Osteoblast (primary cell): ENCODE measurements at regions not wholly inside any gene's neighbourhood (a gene's known extent, or its start where the extent isn't known, plus 50 kb on each side); places are given as distances from the start of the nearest gene placed in this dataset.
"Not testable (repeated sequence)": the region's sequence is repeated elsewhere in the genome, so short reads cannot be mapped to it uniquely, and the experiment has no call there.

Source experiments
- DNase-seq: peaks from one replicate; pipeline ENCODE4 v3.0.0; 2011; ENCODE audit warnings: low spot score, mixed read lengths; ENCODE audit not compliant: insufficient read length; ENCODE audit errors: missing footprints
- H2AFZ ChIP-seq: 2 replicates; pipeline ENCODE4 v1.6.0; 2011; ENCODE audit warnings: mild to moderate bottlenecking, low read length
- H3K27ac ChIP-seq: 2 replicates; pipeline ENCODE4 v1.5.1; 2011; ENCODE audit warnings: mild to moderate bottlenecking, low read depth, low read length, moderate library complexity
- H3K27me3 ChIP-seq: 2 replicates; pipeline ENCODE4 v1.6.0; 2012; ENCODE audit warnings: mild to moderate bottlenecking, control low read depth, inconsistent platforms, low read length, moderate library complexity; ENCODE audit not compliant: insufficient read depth
- H3K36me3 ChIP-seq: 2 replicates; pipeline ENCODE4 v1.5.1; 2011; ENCODE audit warnings: mild to moderate bottlenecking, low read length, control low read depth, moderate library complexity; ENCODE audit not compliant: insufficient read depth
- H3K4me1 ChIP-seq: 2 replicates; pipeline ENCODE4 v1.5.1; 2011; ENCODE audit warnings: mild to moderate bottlenecking, low read length, control low read depth, moderate library complexity; ENCODE audit not compliant: insufficient read depth
- H3K4me2 ChIP-seq: 2 replicates; pipeline ENCODE4 v1.6.0; 2011; ENCODE audit warnings: mild to moderate bottlenecking, low read length; ENCODE audit not compliant: insufficient read depth
- H3K4me3 ChIP-seq: fragments of 200-600 bp; sonication (generic); 3 replicates; pipeline ENCODE4 v1.5.1; 2012; ENCODE audit warnings: mild to moderate bottlenecking, low read length, inconsistent platforms; ENCODE audit not compliant: insufficient read depth
- H3K79me2 ChIP-seq: 2 replicates; pipeline ENCODE4 v1.6.0; 2012; ENCODE audit warnings: mild to moderate bottlenecking, low read length, control low read depth, inconsistent platforms; ENCODE audit not compliant: insufficient read depth
- H3K9me3 ChIP-seq: 2 replicates; pipeline ENCODE4 v1.5.1; 2011; ENCODE audit warnings: low read depth, low read length, control low read depth
- H4K20me1 ChIP-seq: 2 replicates; pipeline ENCODE4 v1.6.0; 2012; ENCODE audit warnings: mild to moderate bottlenecking, low read length, control low read depth; ENCODE audit not compliant: insufficient read depth
- CTCF ChIP-seq: IDR thresholded peaks from 2 replicates; pipeline ENCODE4 v1.5.1; 2011; ENCODE audit warnings: mild to moderate bottlenecking, low read depth, low read length, moderate library complexity; ENCODE audit errors: extremely low read depth

- H3K4me1 ChIP-seq: no peaks in the 10 kb centered on the region
- H3K36me3 ChIP-seq: no peaks in the 10 kb centered on the region
- H3K4me3 ChIP-seq: no peak overlapping the region
- H3K27ac ChIP-seq: no peak overlapping the region
- no peaks in the 10 kb centered on the region for H3K9me3 ChIP-seq
- H2AFZ ChIP-seq: no peak overlapping the region
- TF ChIP-seq CTCF: no peak
- H3K4me2 ChIP-seq: no peak overlapping the region
- no peaks in the 10 kb centered on the region for H4K20me1 ChIP-seq
- no peaks in the 10 kb centered on the region for H3K79me2 ChIP-seq
- H3K27me3 ChIP-seq: no peaks in the 10 kb centered on the region
- DNase-seq: no peak
These were observed 194.0 kb downstream of the HTR1A start for GRCh38 chr5:63768221-63768620.

GRCh38 chr5:63760965-63761364, 201.3 kb downstream of the HTR1A start:
- no peaks in the 10 kb centered on the region for H3K4me1 ChIP-seq
- H3K79me2 ChIP-seq: no peaks in the 10 kb centered on the region
- no peak for TF ChIP-seq CTCF
- DNase-seq: no peak
- H3K27me3 ChIP-seq: no peaks in the 10 kb centered on the region
- no peak overlapping the region for H3K27ac ChIP-seq
- no peaks in the 10 kb centered on the region for H3K36me3 ChIP-seq
- H3K4me3 ChIP-seq: no peak overlapping the region
- H2AFZ ChIP-seq: no peak overlapping the region
- H3K9me3 ChIP-seq: no peaks in the 10 kb centered on the region
- H4K20me1 ChIP-seq: no peaks in the 10 kb centered on the region
- H3K4me2 ChIP-seq: no peak overlapping the region

GRCh38 chr5:63743096-63743798, 219.0 kb downstream of the HTR1A start:
- H3K4me1 ChIP-seq: no peaks in the 10 kb centered on the region
- no peak overlapping the region for H2AFZ ChIP-seq
- no peak overlapping the region for H3K4me2 ChIP-seq
- no peaks in the 10 kb centered on the region for H3K9me3 ChIP-seq
- no peaks in the 10 kb centered on the region for H4K20me1 ChIP-seq
- TF ChIP-seq CTCF: no peak
- no peak for DNase-seq
- no peak overlapping the region for H3K27ac ChIP-seq
- H3K79me2 ChIP-seq: no peaks in the 10 kb centered on the region
- no peaks in the 10 kb centered on the region for H3K36me3 ChIP-seq
- H3K27me3 ChIP-seq: no peaks in the 10 kb centered on the region
- no peak overlapping the region for H3K4me3 ChIP-seq

- not testable (repeated sequence) for H4K20me1 ChIP-seq, H2AFZ ChIP-seq, H3K4me3 ChIP-seq
These were observed 229.4 kb downstream of the HTR1A start for GRCh38 chr5:63732880-63733279.

More at GRCh38 chr5:63732880-63733279, 229.4 kb downstream of the HTR1A start:
- H3K4me1 ChIP-seq, H3K36me3 ChIP-seq, H3K27me3 ChIP-seq, DNase-seq, H3K4me2 ChIP-seq, H3K79me2 ChIP-seq, H3K27ac ChIP-seq, H3K9me3 ChIP-seq: not testable (repeated sequence)
